Heart left ventricle (tissue), 16 donors: ENCODE measurements at regions not wholly inside any gene's neighbourhood (a gene's known extent, or its start where the extent isn't known, plus 50 kb on each side); places are given as distances from the start of the nearest gene placed in this dataset.

Experiments
- ATAC-seq, 4 donors: fragments of 200-7000 bp; cut with Tn5 transposase; one replicate each; pipeline ENCODE4 v1.9.1; 2020 to 2022; ENCODE audit warnings: moderate library complexity in 4 of 4, mild to moderate bottlenecking in 3 of 4, moderate number of reproducible peaks in 1 of 4
- DNase-seq, 5 donors: peaks; one replicate each; pipeline ENCODE4 v3.0.0-alpha.2; 2020
- H3K27ac ChIP-seq, 12 donors: fragments of 200-600 bp; sonication (generic) in 4 of 12; one replicate each; pipeline versions ENCODE4 v1.5.0 to v1.8.0; 2016 to 2022; ENCODE audit warnings: mild to moderate bottlenecking in 2 of 12
- H3K27me3 ChIP-seq, 9 donors: fragments of 200-600 bp; sonication (generic) in 2 of 9; one replicate each; pipeline versions ENCODE4 v1.5.1 to v1.8.0; 2016 to 2022; ENCODE audit warnings: mild to moderate bottlenecking in 3 of 9
- H3K36me3 ChIP-seq, 9 donors: fragments of 200-600 bp; sonication (generic) in 2 of 9; one replicate each; pipeline versions ENCODE4 v1.5.0 to v1.8.0; 2018 to 2022; ENCODE audit warnings: mild to moderate bottlenecking in 2 of 9
- H3K4me1 ChIP-seq, 12 donors: fragments of 200-600 bp; sonication (generic) in 4 of 12; one replicate each; pipeline versions ENCODE4 v1.5.0 to v1.8.0; 2016 to 2022; ENCODE audit warnings: mild to moderate bottlenecking in 3 of 12
- H3K4me3 ChIP-seq, 12 donors: fragments of 200-600 bp; sonication (generic) in 4 of 12; one replicate each; pipeline versions ENCODE4 v1.5.0 to v1.8.0; 2017 to 2022; ENCODE audit warnings: mild to moderate bottlenecking in 9 of 12, moderate library complexity in 4 of 12
- H3K9me3 ChIP-seq, 12 donors: fragments of 200-600 bp; sonication (generic) in 4 of 12; one replicate each; pipeline versions ENCODE4 v1.5.0 to v1.8.0; 2016 to 2022; ENCODE audit warnings: mild to moderate bottlenecking in 1 of 12
- CTCF ChIP-seq, 12 donors: fragments of 200-600 bp; sonication (generic) in 4 of 12; IDR thresholded peaks; one replicate each; pipeline versions ENCODE4 v1.5.0 to v1.8.0; 2018 to 2022; ENCODE audit warnings: antibody characterized with exemption in 12 of 12, mild to moderate bottlenecking in 5 of 12
- POLR2A ChIP-seq, 2 donors: fragments of 450-650 bp; IDR thresholded peaks; one replicate each; pipeline ENCODE4 v1.6.1; 2017; ENCODE audit warnings: antibody characterized with exemption in 2 of 2, mild to moderate bottlenecking in 2 of 2, moderate library complexity in 2 of 2
- WGBS, 4 donors: extraction: QIAGEN DNeasy Blood & Tissue Kit in 2 of 4; methylation state at CpG; one replicate each; pipeline versions ENCODE4 v1.1.5 to v1.1.7; 2013 to 2018; 5-methylcytosine and 5-hydroxymethylcytosine counted together
- intact Hi-C, 10 donors: fragments of 100-400 bp; cut with DNase I; formaldehyde crosslinking; loops; one replicate each; pipeline versions ENCODE4 v1.11.1 to v1.14.2; 2022
- donor health status: ischemic (EF 13 %, LVEDD 7.1; RV severe dilation, severe dysfunction).
- donor health status: healthy with polysubstance abuse.
- donor health status: DM: no; HTN: yes; CAD: no.
- donor health status: DM: no; HTN: no; CAD: no.
- donor health status: ischemic (EF 25% LVEDD 6.9; RV normal size, moderate dysfunction).
- donor health status: ischemic (EF 25% LVEDD 5.7; RV mildly dilated, moderate dysfunction).
- donor health status: healthy.
- donor health status: DM: yes; HTN: yes; CAD: no.
- donor health status: ischemic (EF 35%, LVEDD 5.7; RV mildly dilated, moderate dysfunction).
- donor health status: nonischemic (EF 11% LVEDD 7.7; RV severe dilation, severe dysfunction).
- donor health status: DM: yes; HTN: yes; CAD: no.
- donor health status: PGD.
- donor health status: ischemic (EF 29% LVEDD 5.4; RV normal size, mild dysfunction).
- donor health status: nonischemic (EF 23%, LVEDD 6.1; RV moderate dilation, normal function).

GRCh38 chr1:219692981-219693380, 80.1 kb upstream of the ZC3H11B start:
- no peaks in the 10 kb centered on the region for H3K4me1 ChIP-seq
- TF ChIP-seq CTCF (IDR thresholded peaks at IDR 0.05) (no peak), POLR2A (IDR thresholded peaks at IDR 0.05) (no peak)
- intact Hi-C loops = no loop called here
- no peaks in the 10 kb centered on the region for H3K36me3 ChIP-seq
- peak in 2 of 4 donors; percentile 16 to 42 for ATAC-seq
- no peak overlapping the region for H3K27ac ChIP-seq
- no peak for DNase-seq
- no peaks in the 10 kb centered on the region for H3K27me3 ChIP-seq
- H3K9me3 ChIP-seq = no peaks in the 10 kb centered on the region
- 63 to 74% (median 68%) methylated on average over 2 of the region's 2 CpGs for WGBS, 4 donors
- no peak overlapping the region for H3K4me3 ChIP-seq

- Histone ChIP-seq H3K36me3 (no peaks in the 10 kb centered on the region), H3K4me1 (no peaks in the 10 kb centered on the region), H3K4me3 (no peak overlapping the region), H3K27me3 (no peaks in the 10 kb centered on the region), H3K9me3 (no peaks in the 10 kb centered on the region), H3K27ac (no peak overlapping the region)
- ATAC-seq (no peak), DNase-seq (no peak)
- intact Hi-C loops = no loop called here
- WGBS, 4 donors = 55 to 58% (median 56%) methylated on average over 2 of the region's 2 CpGs
- TF ChIP-seq POLR2A (IDR thresholded peaks at IDR 0.05) = no peak
- no peak for TF ChIP-seq CTCF (IDR thresholded peaks at IDR 0.05)
Measured at GRCh38 chr1:219689774-219690173, 76.9 kb upstream of the ZC3H11B start.

DNA sequence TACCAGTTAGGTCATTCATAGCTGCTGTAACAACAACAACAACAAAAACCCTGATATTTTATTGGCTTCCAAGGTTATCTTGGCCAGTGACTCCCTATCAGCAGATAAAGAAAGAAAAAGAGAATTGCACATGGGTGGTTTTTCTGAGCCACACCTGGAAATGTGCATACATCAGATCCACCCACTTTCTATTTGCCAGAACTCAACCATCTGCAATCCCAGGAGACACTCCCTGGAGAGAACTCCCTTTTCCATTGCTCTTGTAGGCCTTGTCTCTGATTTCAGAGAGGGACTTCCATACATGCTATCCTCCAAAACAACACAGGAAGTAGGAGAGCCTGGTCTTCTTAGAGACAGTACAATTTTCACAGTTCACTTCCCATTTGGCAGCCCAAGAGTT, 74.9 kb upstream of the ZC3H11B start:
- ATAC-seq (no peak), DNase-seq (no peak)
- intact Hi-C loops = no loop called here
- H3K36me3 ChIP-seq = no peaks in the 10 kb centered on the region
- no peaks in the 10 kb centered on the region for H3K27me3 ChIP-seq
- H3K4me1 ChIP-seq = no peaks in the 10 kb centered on the region
- no peaks in the 10 kb centered on the region for H3K9me3 ChIP-seq
- no peak overlapping the region for H3K4me3 ChIP-seq
- no peak overlapping the region for H3K27ac ChIP-seq
- TF ChIP-seq CTCF (IDR thresholded peaks at IDR 0.05) = no peak

DNA sequence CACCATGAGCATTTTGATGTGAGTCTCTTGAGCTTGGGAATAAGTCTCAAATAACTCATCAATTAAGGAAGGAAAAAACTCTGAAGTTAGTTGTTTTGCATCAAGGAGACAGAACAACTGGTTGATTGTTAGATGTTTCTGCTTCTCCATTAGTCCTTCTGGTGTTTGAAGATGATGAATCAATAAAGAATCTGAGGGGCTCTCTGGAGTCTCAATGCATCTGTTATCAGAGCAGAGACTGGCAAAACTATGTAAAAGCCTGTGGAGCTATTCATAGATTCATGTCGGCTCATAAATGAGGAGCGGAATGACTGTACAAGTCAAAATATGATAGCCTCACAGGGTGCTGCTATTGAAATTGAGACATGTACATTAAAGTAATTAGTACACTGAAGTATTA, 73.3 kb upstream of the ZC3H11B start:
- H3K4me3 ChIP-seq = no peak overlapping the region
- WGBS, 4 donors = 59 to 64% (median 64%) methylated on average over 2 of the region's 2 CpGs
- intact Hi-C loops = no loop called here

More for the DNA sequence above, 73.3 kb upstream of the ZC3H11B start:
- ATAC-seq (no peak), DNase-seq (no peak)
- no peaks in the 10 kb centered on the region for H3K27me3 ChIP-seq
- no peaks in the 10 kb centered on the region for H3K36me3 ChIP-seq
- TF ChIP-seq POLR2A (IDR thresholded peaks at IDR 0.05) = no peak
- no peak for TF ChIP-seq CTCF (IDR thresholded peaks at IDR 0.05)
- no peaks in the 10 kb centered on the region for H3K9me3 ChIP-seq
- no peak overlapping the region for H3K27ac ChIP-seq
- no peaks in the 10 kb centered on the region for H3K4me1 ChIP-seq
